Right lobe of liver (tissue), 4 donors: ENCODE measurements at regions not wholly inside any gene's neighbourhood (a gene's known extent, or its start where the extent isn't known, plus 50 kb on each side); places are given as distances from the start of the nearest gene placed in this dataset.

ENCODE experiments used
- CTCF ChIP-seq, 4 donors: fragments of 200-600 bp in 3 of 4; fragments of 450-650 bp in 1 of 4; IDR thresholded peaks; one replicate each; pipeline versions ENCODE4 v1.5.1 to v1.8.0; 2016 to 2022; ENCODE audit warnings: antibody characterized with exemption in 4 of 4, mild to moderate bottlenecking in 2 of 4
- POLR2A ChIP-seq: fragments of 450-650 bp; IDR thresholded peaks from one replicate; pipeline ENCODE4 v1.6.1; 2017; ENCODE audit warnings: antibody characterized with exemption, mild to moderate bottlenecking
- donor health status: DM: no; HTN: no; CAD: no.
- donor health status: DM: no; HTN: no; CAD: no.
- donor health status: DM: no; HTN: yes; CAD: no.

DNA sequence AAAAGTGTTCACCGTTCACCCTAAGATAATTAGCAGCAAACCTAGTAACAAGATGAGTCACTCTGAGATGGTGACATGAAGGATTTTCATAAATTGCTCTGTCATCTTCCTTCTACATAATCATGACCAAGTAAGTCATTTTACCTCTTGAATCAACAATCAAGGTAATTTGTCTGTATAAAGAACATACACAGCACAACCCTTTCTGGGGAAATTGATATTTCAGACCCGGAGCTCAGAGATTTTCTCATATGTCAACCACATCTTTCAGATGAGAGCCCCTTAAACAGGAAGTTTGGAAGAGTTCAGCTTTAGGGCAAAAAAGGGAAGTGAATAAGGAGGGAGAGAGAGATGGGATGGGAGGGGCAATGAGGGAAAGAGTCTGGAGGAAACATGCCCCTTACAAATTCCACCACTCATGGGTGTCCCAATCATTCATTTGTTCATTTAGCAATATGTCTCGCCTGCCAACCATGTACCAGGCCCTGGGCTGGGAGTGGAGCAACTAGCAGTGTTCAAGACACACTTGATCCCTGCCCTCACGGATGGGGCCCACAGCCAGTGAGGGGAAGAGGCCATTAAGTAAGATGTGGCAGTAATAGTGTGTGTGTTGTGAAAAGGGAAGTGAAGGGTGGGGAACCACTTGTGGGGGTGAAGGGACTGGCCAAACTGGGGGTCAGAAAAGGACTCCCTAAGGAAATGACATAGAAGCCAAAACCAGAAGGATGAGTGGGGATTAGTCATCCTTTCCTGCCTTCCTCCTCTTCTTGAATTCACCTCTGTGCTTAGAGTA is 190.9 kb downstream of the MAFB start:
- TF ChIP-seq POLR2A (no peak), CTCF (IDR thresholded peaks at IDR 0.05) (no peak)
